ENCODE measurements at regions not wholly inside any gene's neighbourhood (a gene's known extent, or its start where the extent isn't known, plus 50 kb on each side); places are given as distances from the start of the nearest gene placed in this dataset.

DNA sequence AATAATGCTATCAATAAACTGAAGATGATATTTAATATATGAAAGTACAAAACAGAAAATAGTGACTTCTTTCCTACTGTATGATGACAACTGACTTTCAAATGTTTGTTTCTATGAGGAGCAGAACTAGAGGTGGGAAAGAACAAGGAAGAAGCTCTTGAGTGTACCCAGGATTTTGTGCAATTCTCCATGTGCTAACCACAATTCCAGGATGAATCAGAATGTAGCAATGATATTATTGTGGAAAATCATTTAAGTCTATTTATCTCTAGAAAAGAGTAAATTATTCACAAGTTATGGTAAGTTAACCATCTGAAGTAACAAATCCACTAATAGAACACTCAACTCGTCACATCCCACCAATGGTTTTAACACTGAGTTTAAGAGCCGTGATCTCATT is 324.1 kb upstream of the EMCN start:
- TF ChIP-seq EZH2 (IDR thresholded peaks at IDR 0.05; ENCODE audit: low read depth): no peak
- TF ChIP-seq CTCF (conservative IDR thresholded peaks at IDR 0.05): no peak
- Histone ChIP-seq H3K36me3 (ENCODE audit: low read depth) (no peaks in the 10 kb centered on the region), H3K27me3 (ENCODE audit: insufficient read depth, low read depth) (no peaks in the 10 kb centered on the region), H3F3A (ENCODE audit: insufficient read depth, low read depth) (no peaks in the 10 kb centered on the region), H3K4me1 (replicated peaks; ENCODE audit: insufficient read depth) (no peaks in the 10 kb centered on the region), H3K79me2 (ENCODE audit: low read depth) (no peaks in the 10 kb centered on the region), H2AFZ (no peak overlapping the region), H3K4me2 (no peak overlapping the region), H3K9me2 (ENCODE audit: insufficient read depth) (no peaks in the 10 kb centered on the region), H3K27ac (no peak overlapping the region), H3K9me3 (ENCODE audit: insufficient read depth, low read depth) (no peaks in the 10 kb centered on the region), H4K20me1 (ENCODE audit: insufficient read depth) (no peaks in the 10 kb centered on the region), H3K4me3 (no peak overlapping the region)
- DNase-seq: no peak
- intact Hi-C loops (cut with micrococcal nuclease; ENCODE audit: unreplicated experiment): no loop called here
- CTCF ChIA-PET: no interaction called here
- POLR2A ChIA-PET (ENCODE audit: unreplicated experiment): no interaction called here
- BruUV-seq (replicated peaks): no TSS peak

DNA sequence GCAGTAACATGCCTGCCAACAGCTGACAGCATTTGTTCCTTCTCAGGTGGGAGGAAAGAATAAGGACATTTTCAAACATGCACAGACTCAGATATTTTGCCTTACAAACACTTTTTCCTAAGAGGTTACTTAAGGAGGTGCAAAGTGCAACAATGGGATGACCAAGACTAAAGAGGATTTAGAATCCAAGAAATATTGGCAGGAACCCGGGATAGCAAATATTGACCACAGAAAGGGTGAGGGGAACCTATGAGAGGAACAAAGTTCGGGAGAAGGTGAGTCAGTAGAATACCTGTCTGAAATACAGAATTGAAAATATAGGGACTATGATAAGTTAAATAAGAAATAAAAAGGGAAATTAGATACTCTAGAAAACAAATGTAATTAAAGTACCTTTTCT is 321.9 kb upstream of the EMCN start:
- Histone ChIP-seq H3K4me3 (no peak overlapping the region), H2AFZ (no peak overlapping the region), H3K27ac (no peak overlapping the region), H3K4me2 (no peak overlapping the region), H4K20me1 (ENCODE audit: insufficient read depth) (no peaks in the 10 kb centered on the region), H3K9me3 (ENCODE audit: insufficient read depth, low read depth) (no peaks in the 10 kb centered on the region), H3K27me3 (ENCODE audit: insufficient read depth, low read depth) (no peaks in the 10 kb centered on the region), H3K36me3 (ENCODE audit: low read depth) (no peaks in the 10 kb centered on the region), H3F3A (ENCODE audit: insufficient read depth, low read depth) (no peaks in the 10 kb centered on the region), H3K4me1 (replicated peaks; ENCODE audit: insufficient read depth) (no peaks in the 10 kb centered on the region), H3K79me2 (ENCODE audit: low read depth) (no peaks in the 10 kb centered on the region), H3K9me2 (ENCODE audit: insufficient read depth) (no peaks in the 10 kb centered on the region)
- no TSS peak for BruUV-seq (replicated peaks)
- ChIA-PET POLR2A (ENCODE audit: unreplicated experiment) (no interaction called here), CTCF (no interaction called here)
- intact Hi-C loops (cut with micrococcal nuclease; ENCODE audit: unreplicated experiment): no loop called here
- TF ChIP-seq EZH2 (IDR thresholded peaks at IDR 0.05; ENCODE audit: low read depth) (no peak), CTCF (conservative IDR thresholded peaks at IDR 0.05) (no peak)
- no peak for DNase-seq

- Histone ChIP-seq H3K79me2 (ENCODE audit: low read depth) (no peaks in the 10 kb centered on the region), H4K20me1 (ENCODE audit: insufficient read depth) (no peaks in the 10 kb centered on the region), H3K36me3 (ENCODE audit: low read depth) (no peaks in the 10 kb centered on the region), H3K4me1 (replicated peaks; ENCODE audit: insufficient read depth) (no peaks in the 10 kb centered on the region), H3K4me3 (no peak overlapping the region), H3K4me2 (no peak overlapping the region), H3K27ac (no peak overlapping the region), H3K27me3 (ENCODE audit: insufficient read depth, low read depth) (no peaks in the 10 kb centered on the region), H3K9me2 (ENCODE audit: insufficient read depth) (no peaks in the 10 kb centered on the region), H2AFZ (no peak overlapping the region), H3F3A (ENCODE audit: insufficient read depth, low read depth) (no peaks in the 10 kb centered on the region), H3K9me3 (ENCODE audit: insufficient read depth, low read depth) (no peaks in the 10 kb centered on the region)
- no peak for TF ChIP-seq CTCF (conservative IDR thresholded peaks at IDR 0.05)
- no peak for DNase-seq
- no TSS peak for BruUV-seq (replicated peaks)
- intact Hi-C loops (cut with micrococcal nuclease; ENCODE audit: unreplicated experiment): no loop called here
- ChIA-PET POLR2A (ENCODE audit: unreplicated experiment) (no interaction called here), CTCF (no interaction called here)
Measured at GRCh38 chr4:100838286-100838685, 320.5 kb upstream of the EMCN start.
